OCI-LY1 (cell line): ENCODE measurements at regions not wholly inside any gene's neighbourhood (a gene's known extent, or its start where the extent isn't known, plus 50 kb on each side); places are given as distances from the start of the nearest gene placed in this dataset.

Experiments
- H2AFZ ChIP-seq: fragments of 200-600 bp; sonication (generic), shearing (Covaris generic); 2 replicates; pipeline ENCODE4 v1.6.0; 2014; ENCODE audit warnings: antibody characterized with exemption, mild to moderate bottlenecking, low read length
- H3F3A ChIP-seq: fragments of 200-600 bp; sonication (generic), shearing (Covaris generic); 2 replicates; pipeline ENCODE4 v1.6.0; 2014; ENCODE audit warnings: mild to moderate bottlenecking, antibody characterized with exemption, low read length, moderate library complexity; ENCODE audit not compliant: insufficient read depth
- H3K27ac ChIP-seq: fragments of 200-600 bp; sonication (generic); 2 replicates; pipeline ENCODE4 v1.5.1; 2014; ENCODE audit warnings: low read length, mixed run types, mild to moderate bottlenecking, low read depth; ENCODE audit not compliant: poor library complexity, severe bottlenecking
- H3K27me3 ChIP-seq: fragments of 200-600 bp; sonication (generic); 2 replicates; pipeline ENCODE4 v1.6.0; 2014; ENCODE audit warnings: antibody characterized with exemption, mild to moderate bottlenecking, low read length, moderate library complexity; ENCODE audit not compliant: insufficient read depth
- H3K36me3 ChIP-seq: fragments of 200-600 bp; sonication (generic); 2 replicates; pipeline ENCODE4 v1.6.1; 2014; ENCODE audit warnings: mild to moderate bottlenecking, antibody characterized with exemption, low read length, moderate library complexity, mixed read lengths; ENCODE audit not compliant: insufficient read depth
- H3K4me1 ChIP-seq: fragments of 200-600 bp; sonication (generic); 2 replicates; pipeline ENCODE4 v1.5.1; 2014; ENCODE audit warnings: mild to moderate bottlenecking, low read length, moderate library complexity; ENCODE audit not compliant: insufficient read depth, severe bottlenecking
- H3K4me2 ChIP-seq: fragments of 200-600 bp; sonication (generic), shearing (Covaris generic); 2 replicates; pipeline ENCODE4 v1.6.1; 2014; ENCODE audit warnings: low read length
- H3K4me3 ChIP-seq: fragments of 200-600 bp; sonication (generic); 2 replicates; pipeline ENCODE4 v1.5.1; 2014; ENCODE audit warnings: low read length, low read depth, mild to moderate bottlenecking, mixed read lengths; ENCODE audit not compliant: poor library complexity, severe bottlenecking
- H3K79me2 ChIP-seq: fragments of 200-600 bp; shearing (Covaris generic); 2 replicates; pipeline ENCODE4 v1.6.1; 2016; ENCODE audit warnings: mixed run types, low read length, mixed read lengths; ENCODE audit not compliant: insufficient read depth
- H3K9ac ChIP-seq: fragments of 200-600 bp; sonication (generic), shearing (Covaris generic); 2 replicates; pipeline ENCODE4 v1.6.1; 2014; ENCODE audit warnings: mild to moderate bottlenecking, low read length, mixed read lengths
- H3K9me2 ChIP-seq: fragments of 200-600 bp; sonication (generic), shearing (Covaris generic); 2 replicates; pipeline ENCODE4 v1.6.1; 2014; ENCODE audit warnings: low read depth, mild to moderate bottlenecking, low read length, mixed read lengths
- H3K9me3 ChIP-seq: fragments of 200-600 bp; shearing (Covaris generic); 2 replicates; pipeline ENCODE4 v1.6.1; 2014; ENCODE audit warnings: low read length, mixed read lengths
- H4K20me1 ChIP-seq: fragments of 200-600 bp; sonication (generic), shearing (Covaris generic); 2 replicates; pipeline ENCODE4 v1.6.0; 2016; ENCODE audit warnings: mild to moderate bottlenecking, low read length; ENCODE audit not compliant: insufficient read depth
- CTCF ChIP-seq: fragments of 200-600 bp; sonication (generic), shearing (Covaris generic); IDR thresholded peaks from 2 replicates; pipeline ENCODE4 v1.5.1; 2017; ENCODE audit warnings: mild to moderate bottlenecking, antibody characterized with exemption, low read length, moderate library complexity, mixed read lengths
- EZH2 ChIP-seq: fragments of 200-600 bp; sonication (generic), shearing (Covaris generic); IDR thresholded peaks from 2 replicates; pipeline ENCODE4 v1.8.0; 2017; ENCODE audit warnings: borderline replicate concordance, mixed run types, mild to moderate bottlenecking, antibody characterized with exemption, low read length, moderate library complexity, mixed read lengths

- Histone ChIP-seq H3K27me3 (no peaks in the 10 kb centered on the region), H3K9me3 (peaks cover 5% of the 10 kb centered on the region; the same call in 1 of the 2 replicates), H3K36me3 (no peaks in the 10 kb centered on the region), H3K4me1 (no peaks in the 10 kb centered on the region), H3F3A (no peaks in the 10 kb centered on the region), H3K79me2 (no peaks in the 10 kb centered on the region), H3K27ac (no peak overlapping the region), H3K4me3 (no peak overlapping the region), H3K9ac (no peak overlapping the region), H3K4me2 (no peak overlapping the region), H2AFZ (no peak overlapping the region), H3K9me2 (no peaks in the 10 kb centered on the region), H4K20me1 (no peaks in the 10 kb centered on the region)
- TF ChIP-seq CTCF (no peak), EZH2 (no peak)
Measured at GRCh38 chr14:66435683-66436082, 50.5 kb upstream of the CCDC196 start.
